ENCODE measurements at regions not wholly inside any gene's neighbourhood (a gene's known extent, or its start where the extent isn't known, plus 50 kb on each side); places are given as distances from the start of the nearest gene placed in this dataset.

GRCh38 chr6:148090326-148090725 lies 252.3 kb upstream of the SASH1 start:
- DNase-seq (ENCODE audit: low spot score) = no peak

- no peak for DNase-seq (ENCODE audit: low spot score)
Observed at GRCh38 chr6:148091394-148091793, 251.2 kb upstream of the SASH1 start.

GRCh38 chr6:148103436-148103835 lies 239.2 kb upstream of the SASH1 start:
- no peak for DNase-seq (ENCODE audit: low spot score)

- DNase-seq (ENCODE audit: low spot score) = no peak
Observed at GRCh38 chr6:148104131-148104530, 238.5 kb upstream of the SASH1 start.

GRCh38 chr6:148105695-148106094 lies 236.9 kb upstream of the SASH1 start:
- no peak for DNase-seq (ENCODE audit: low spot score)

- DNase-seq (ENCODE audit: low spot score) = no peak
Observed at GRCh38 chr6:148107911-148108310, 234.7 kb upstream of the SASH1 start.

GRCh38 chr6:148109732-148110131 lies 232.9 kb upstream of the SASH1 start:
- no peak for DNase-seq (ENCODE audit: low spot score)

GRCh38 chr6:148110925-148111324 lies 231.7 kb upstream of the SASH1 start:
- no peak for DNase-seq (ENCODE audit: low spot score)

- no peak for DNase-seq (ENCODE audit: low spot score)
Observed at GRCh38 chr6:148112851-148113319, 229.8 kb upstream of the SASH1 start.

- DNase-seq (ENCODE audit: low spot score) = no peak
Observed at GRCh38 chr6:148116001-148116400, 226.6 kb upstream of the SASH1 start.

GRCh38 chr6:148118244-148118643 lies 224.4 kb upstream of the SASH1 start:
- DNase-seq (ENCODE audit: low spot score) = no peak

GRCh38 chr6:148128014-148128730 lies 214.5 kb upstream of the SASH1 start:
- DNase-seq (ENCODE audit: low spot score) = no peak

GRCh38 chr6:148134592-148134991 lies 208.0 kb upstream of the SASH1 start:
- no peak for DNase-seq (ENCODE audit: low spot score)

GRCh38 chr6:148136586-148136985 lies 206.1 kb upstream of the SASH1 start:
- no peak for DNase-seq (ENCODE audit: low spot score)

- DNase-seq (ENCODE audit: low spot score) = no peak
Observed at GRCh38 chr6:148137652-148138051, 205.0 kb upstream of the SASH1 start.

- no peak for DNase-seq (ENCODE audit: low spot score)
Observed at GRCh38 chr6:148138573-148138972, 204.1 kb upstream of the SASH1 start.

- no peak for DNase-seq (ENCODE audit: low spot score)
Observed at GRCh38 chr6:148140772-148141557, 201.7 kb upstream of the SASH1 start.

- no peak for DNase-seq (ENCODE audit: low spot score)
Observed at GRCh38 chr6:148142821-148143220, 199.8 kb upstream of the SASH1 start.

GRCh38 chr6:148143771-148144170 lies 198.9 kb upstream of the SASH1 start:
- DNase-seq (ENCODE audit: low spot score) = no peak

- DNase-seq (ENCODE audit: low spot score) = peak; percentile 66
Observed at GRCh38 chr6:148144917-148145521, 197.6 kb upstream of the SASH1 start.

GRCh38 chr6:148146717-148147462 lies 195.7 kb upstream of the SASH1 start:
- DNase-seq (ENCODE audit: low spot score) = no peak

GRCh38 chr6:148147463-148147830 lies 195.2 kb upstream of the SASH1 start:
- no peak for DNase-seq (ENCODE audit: low spot score)
